Endothelial cell of umbilical vein (primary cell): ENCODE measurements at regions not wholly inside any gene's neighbourhood (a gene's known extent, or its start where the extent isn't known, plus 50 kb on each side); places are given as distances from the start of the nearest gene placed in this dataset.
A peak's percentile ranks its signal among the peaks of the same experiment; 100 is the strongest.

Source experiments
- BruUV-seq: library from RNA; stranded (reverse); fragments of 400-500 nt; replicated peaks from 2 replicates; lab custom pipeline; 2021; lab: Mats Ljungman, UMichigan
- CTCF ChIA-PET: fragments of 300-600, 350-600 bp; sonication (Branson Sonifier 250); formaldehyde crosslinking; loops from one replicate; lab custom pipeline; 2021; ENCODE audit warnings: antibody characterized with exemption, inconsistent platforms; lab: Charles Lee
- POLR2A ChIA-PET: fragments of 300-600, 350-600 bp; sonication (Branson Sonifier 250); formaldehyde crosslinking; loops from one replicate; lab custom pipeline; 2021; ENCODE audit warnings: antibody characterized with exemption, inconsistent platforms; lab: Charles Lee
- DNase-seq: peaks from one replicate; pipeline ENCODE4 v3.0.0-alpha.2; 2011; ENCODE audit warnings: low read depth, low spot score
- FAIRE-seq: peaks from 2 replicates; lab custom pipeline; 2011; peaks lifted over from hg19 to GRCh38; lab: Jason Lieb, UNC
- H2AFZ ChIP-seq: 2 replicates; pipeline ENCODE4 v1.6.0; 2012; ENCODE audit warnings: low read depth, low read length, control low read depth, inconsistent platforms
- H3K27ac ChIP-seq: 2 replicates; pipeline ENCODE4 v1.5.1; 2011; ENCODE audit warnings: low read depth, mild to moderate bottlenecking, control low read depth, low read length, moderate library complexity; ENCODE audit not compliant: insufficient read depth
- H3K27me3 ChIP-seq, 2 experiments: 2 replicates each; pipeline versions ENCODE4 v1.6.0 to v1.6.1; 2011; ENCODE audit warnings: low read length in 2 of 2, mixed read lengths in 1 of 2; ENCODE audit not compliant: control insufficient read depth in 2 of 2, insufficient read depth in 2 of 2
- H3K36me3 ChIP-seq, 2 experiments: 2 replicates in 1 of 2; 3 replicates in 1 of 2; pipeline ENCODE4 v1.5.1; 2011; ENCODE audit warnings: low read length in 2 of 2, mild to moderate bottlenecking in 1 of 2, moderate library complexity in 1 of 2; ENCODE audit not compliant: control insufficient read depth in 2 of 2, insufficient read depth in 2 of 2; ENCODE audit errors: extremely low read depth in 1 of 2
- H3K4me1 ChIP-seq: 3 replicates; pipeline ENCODE4 v1.5.1; 2011; ENCODE audit warnings: mild to moderate bottlenecking, low read length; ENCODE audit not compliant: control insufficient read depth, insufficient read depth; ENCODE audit errors: extremely low read depth
- H3K4me2 ChIP-seq: 2 replicates; pipeline ENCODE4 v1.6.1; 2011; ENCODE audit warnings: low read length, control low read depth, mixed read lengths; ENCODE audit not compliant: insufficient read depth
- H3K4me3 ChIP-seq, 3 experiments: fragments of 200-600 bp in 1 of 3; sonication (generic), shearing (Covaris generic) in 1 of 3; replicated peaks in 1 of 3; 2 replicates each; pipeline ENCODE4 v1.5.1; 2011 to 2016; ENCODE audit warnings: control low read depth in 3 of 3, low read length in 3 of 3, mild to moderate bottlenecking in 2 of 3, inconsistent platforms in 1 of 3, low read depth in 1 of 3, moderate library complexity in 1 of 3; ENCODE audit not compliant: insufficient read depth in 1 of 3
- H3K79me2 ChIP-seq: 2 replicates; pipeline ENCODE4 v1.6.0; 2012; ENCODE audit warnings: low read length, inconsistent platforms; ENCODE audit not compliant: control insufficient read depth, insufficient read depth
- H3K9ac ChIP-seq: replicated peaks from 2 replicates; pipeline ENCODE3; 2011; ENCODE audit warnings: low read length, control low read depth; ENCODE audit not compliant: insufficient read depth; ENCODE audit errors: extremely low read depth
- H3K9me1 ChIP-seq: replicated peaks from 3 replicates; pipeline ENCODE4 v1.6.0; 2011; ENCODE audit warnings: mild to moderate bottlenecking, low read length; ENCODE audit not compliant: control insufficient read depth, insufficient read depth; ENCODE audit errors: extremely low read depth
- H3K9me3 ChIP-seq: replicated peaks from 2 replicates; pipeline ENCODE4 v1.5.1; 2012; ENCODE audit warnings: low read length, inconsistent platforms; ENCODE audit not compliant: control insufficient read depth, insufficient read depth
- H4K20me1 ChIP-seq: replicated peaks from 2 replicates; pipeline ENCODE3; 2011; ENCODE audit warnings: mild to moderate bottlenecking, low read length; ENCODE audit not compliant: control insufficient read depth, insufficient read depth; ENCODE audit errors: extremely low read depth
- CTCF ChIP-seq, 2 donors: IDR thresholded peaks; 1 replicate in 1 of 2; 2 replicates in 1 of 2; pipeline ENCODE4 v1.5.1; 2011; ENCODE audit warnings: low read length in 2 of 2, mild to moderate bottlenecking in 2 of 2, moderate library complexity in 2 of 2, control low read depth in 1 of 2, inconsistent platforms in 1 of 2, low read depth in 1 of 2; ENCODE audit not compliant: insufficient read depth in 1 of 2; ENCODE audit errors: extremely low read depth in 1 of 2
- EZH2 ChIP-seq: IDR thresholded peaks from 2 replicates; pipeline ENCODE4 v1.6.1; 2012; ENCODE audit warnings: borderline replicate concordance, low read depth, mild to moderate bottlenecking, moderate library complexity, low read length, inconsistent platforms; ENCODE audit not compliant: severe bottlenecking
- FOS ChIP-seq: IDR thresholded peaks from 2 replicates; pipeline ENCODE4 v1.6.1; 2011; ENCODE audit warnings: mild to moderate bottlenecking, low read length, moderate library complexity, borderline replicate concordance; ENCODE audit not compliant: insufficient read depth
- GATA2 ChIP-seq: IDR thresholded peaks from 2 replicates; pipeline ENCODE4 v1.7.0; 2011; ENCODE audit warnings: low read depth, mild to moderate bottlenecking, moderate library complexity, mixed read lengths, low read length; ENCODE audit not compliant: insufficient read length, insufficient read depth
- JUN ChIP-seq: IDR thresholded peaks from 2 replicates; pipeline ENCODE4 v1.6.1; 2011; ENCODE audit warnings: borderline replicate concordance, low read depth; ENCODE audit not compliant: insufficient read length, insufficient read depth
- MAX ChIP-seq: IDR thresholded peaks from 2 replicates; pipeline ENCODE4 v1.6.1; 2011; ENCODE audit not compliant: insufficient read depth, insufficient read length
- MYC ChIP-seq: IDR thresholded peaks from one replicate; pipeline ENCODE4 v1.6.1; 2011; ENCODE audit warnings: mild to moderate bottlenecking, low read depth, low read length
- POLR2A ChIP-seq: IDR thresholded peaks from 2 replicates; pipeline ENCODE4 v1.6.1; 2012; ENCODE audit warnings: low read depth, mild to moderate bottlenecking, control low read depth, low read length
- POLR2AphosphoS5 ChIP-seq: IDR thresholded peaks from 2 replicates; pipeline ENCODE4 v1.6.1; 2012; ENCODE audit warnings: low read depth, mild to moderate bottlenecking, control low read depth, low read length, moderate library complexity; ENCODE audit not compliant: insufficient read depth
- dilution Hi-C: fragments of 300-500 bp; cut with MboI; formaldehyde crosslinking; loops from one replicate; pipeline ENCODE4 v1.15.0; 2019; ENCODE audit warnings: low sequenced_read_pairs; ENCODE audit not compliant: extremely low pct_ligation_motif_present
- intact Hi-C: fragments of 100-400 bp; cut with micrococcal nuclease; formaldehyde crosslinking; loops from one replicate; pipeline ENCODE4 v1.10.0; 2022

- TF ChIP-seq MYC (no peak), GATA2 (peak; percentile 67), FOS (peak; percentile 9)
- Histone ChIP-seq H3K9ac (no peak overlapping the region), H3K27me3 (no peaks in the 10 kb centered on the region), H3K9me3 (no peaks in the 10 kb centered on the region), H4K20me1 (no peaks in the 10 kb centered on the region), H3K27ac (no peak overlapping the region), H3K36me3 (no peaks in the 10 kb centered on the region), H2AFZ (peak overlapping the region; percentile 48), H3K79me2 (no peaks in the 10 kb centered on the region), H3K4me2 (peak overlapping the region; percentile 42), H3K4me1 (peaks cover 15% of the 10 kb centered on the region), H3K9me1 (no peaks in the 10 kb centered on the region), H3K4me3 (no peak overlapping the region)
- dilution Hi-C loops (no loop called here), intact Hi-C loops (no loop called here)
- FAIRE-seq (peak; percentile 46), DNase-seq (peak; percentile 40)
- ChIA-PET CTCF (interaction anchor here (2.8 kb wide), 1 partner anchor 275 kb away, joined by 8 read pairs; no protein-coding TSS in a partner anchor), POLR2A (no interaction called here)
- BruUV-seq: no TSS peak
Observed at GRCh38 chrX:95907081-95907480, 777.6 kb upstream of the DIAPH2 start.

DNA sequence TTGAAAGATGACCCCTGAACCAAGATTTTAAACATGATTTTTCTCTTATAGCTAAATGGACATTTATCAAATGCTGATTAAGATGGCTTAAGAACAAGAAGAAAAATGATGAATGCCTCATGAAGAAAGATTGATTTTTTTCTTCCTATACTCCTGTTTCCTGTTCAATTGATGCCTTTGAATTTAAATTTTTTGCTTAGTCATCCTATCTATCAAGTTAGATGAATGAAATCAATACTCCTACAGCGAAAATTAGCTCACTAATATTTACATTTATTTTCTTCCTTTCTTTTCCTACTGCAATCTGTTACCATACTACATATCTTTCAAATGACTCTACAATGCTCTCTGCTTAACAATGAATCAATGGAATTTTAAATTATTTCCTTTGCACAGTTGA lies 773.6 kb upstream of the DIAPH2 start:
- no peaks in the 10 kb centered on the region for H3K79me2 ChIP-seq
- H3K4me2 ChIP-seq: no peak overlapping the region
- TF ChIP-seq MYC (no peak), MAX (no peak), CTCF (IDR thresholded peaks at IDR 0.05; ENCODE audit: extremely low read depth in 1 of 2, insufficient read depth in 1 of 2, low read depth in 1 of 2, low read length in 2 of 2) (no peak), EZH2 (no peak), JUN (no peak), GATA2 (no peak), FOS (no peak), POLR2AphosphoS5 (no peak), POLR2A (no peak)
- FAIRE-seq: no peak
- no peaks in the 10 kb centered on the region for H3K36me3 ChIP-seq
- ChIA-PET POLR2A (no interaction called here), CTCF (no interaction called here)
- no peak overlapping the region for H3K27ac ChIP-seq
- no peaks in the 10 kb centered on the region for H3K9me3 ChIP-seq
- dilution Hi-C loops (no loop called here), intact Hi-C loops (no loop called here)
- no peak for DNase-seq
- no peaks in the 10 kb centered on the region for H4K20me1 ChIP-seq
- peaks cover 6% of the 10 kb centered on the region for H3K4me1 ChIP-seq
- no peaks in the 10 kb centered on the region for H3K27me3 ChIP-seq
- BruUV-seq: no TSS peak
- no peak overlapping the region for H3K9ac ChIP-seq
- H2AFZ ChIP-seq: no peak overlapping the region
- H3K9me1 ChIP-seq: no peaks in the 10 kb centered on the region
- no peak overlapping the region for H3K4me3 ChIP-seq
